ENCODE measurements at regions not wholly inside any gene's neighbourhood (a gene's known extent, or its start where the extent isn't known, plus 50 kb on each side); places are given as distances from the start of the nearest gene placed in this dataset.
"Not testable (repeated sequence)": the region's sequence is repeated elsewhere in the genome, so short reads cannot be mapped to it uniquely, and the experiment has no call there.

- no peak for DNase-seq
Measured at GRCh38 chr1:8144323-8144722, 118.2 kb upstream of the ERRFI1 start.

- DNase-seq, result no peak
Measured at GRCh38 chr1:8142955-8143629, 117.0 kb upstream of the ERRFI1 start.

GRCh38 chr1:8139941-8140340 lies 113.8 kb upstream of the ERRFI1 start:
- no peak for DNase-seq

- DNase-seq, result no peak
Measured at GRCh38 chr1:8139383-8139782, 113.3 kb upstream of the ERRFI1 start.

- DNase-seq, result no peak
Measured at GRCh38 chr1:8138673-8139072, 112.6 kb upstream of the ERRFI1 start.

- peak; percentile 73 for DNase-seq
Measured at GRCh38 chr1:8137481-8138244, 111.6 kb upstream of the ERRFI1 start.

GRCh38 chr1:8136766-8137165 lies 110.7 kb upstream of the ERRFI1 start:
- DNase-seq, result no peak

GRCh38 chr1:8135250-8135649 lies 109.1 kb upstream of the ERRFI1 start:
- DNase-seq, result no peak

GRCh38 chr1:8134546-8135235 lies 108.6 kb upstream of the ERRFI1 start:
- DNase-seq, result no peak

- DNase-seq, result peak; percentile 70
Measured at GRCh38 chr1:8133657-8134430, 107.7 kb upstream of the ERRFI1 start.

GRCh38 chr1:8133190-8133589 lies 107.1 kb upstream of the ERRFI1 start:
- DNase-seq, result no peak

GRCh38 chr1:8127171-8127641 lies 101.1 kb upstream of the ERRFI1 start:
- no peak for DNase-seq

GRCh38 chr1:8122477-8123407 lies 96.6 kb upstream of the ERRFI1 start:
- no peak for DNase-seq

- DNase-seq, result no peak
Measured at GRCh38 chr1:8122160-8122476, 96.0 kb upstream of the ERRFI1 start.

- DNase-seq, result no peak
Measured at GRCh38 chr1:8121261-8122159, 95.4 kb upstream of the ERRFI1 start.

- no peak for DNase-seq
Measured at GRCh38 chr1:8120693-8121260, 94.7 kb upstream of the ERRFI1 start.

- not testable (repeated sequence) for DNase-seq
Measured at GRCh38 chr1:8118736-8119135, 92.6 kb upstream of the ERRFI1 start.

- DNase-seq, result no peak
Measured at GRCh38 chr1:8118031-8118451, 91.9 kb upstream of the ERRFI1 start.

- peak; percentile 81 for DNase-seq
Measured at GRCh38 chr1:8116894-8117264, 90.8 kb upstream of the ERRFI1 start.

GRCh38 chr1:8115769-8116167 lies 89.7 kb upstream of the ERRFI1 start:
- no peak for DNase-seq
